Trophoblast cell (in vitro differentiated cells and primary cell): ENCODE measurements at regions not wholly inside any gene's neighbourhood (a gene's known extent, or its start where the extent isn't known, plus 50 kb on each side); places are given as distances from the start of the nearest gene placed in this dataset.
"Not testable (repeated sequence)": the region's sequence is repeated elsewhere in the genome, so short reads cannot be mapped to it uniquely, and the experiment has no call there.

Experiments used
- DNase-seq, 2 donors: peaks; one replicate each; pipeline ENCODE4 v3.0.0-alpha.2; 2016
- H2AFZ ChIP-seq: 2 replicates; pipeline ENCODE4 v1.6.1; 2013; ENCODE audit warnings: low read length, moderate library complexity, mild to moderate bottlenecking; ENCODE audit not compliant: insufficient read depth, poor library complexity
- H2AK5ac ChIP-seq: 2 replicates; pipeline ENCODE4 v1.6.1; 2013; ENCODE audit warnings: mild to moderate bottlenecking, low read length
- H2BK120ac ChIP-seq: 2 replicates; pipeline ENCODE4 v1.6.1; 2013; ENCODE audit warnings: low read length, mild to moderate bottlenecking, moderate library complexity; ENCODE audit not compliant: insufficient read depth, poor library complexity
- H2BK12ac ChIP-seq: 2 replicates; pipeline ENCODE4 v1.6.1; 2013; ENCODE audit warnings: mild to moderate bottlenecking, low read length, moderate library complexity
- H2BK5ac ChIP-seq: 2 replicates; pipeline ENCODE4 v1.6.1; 2013; ENCODE audit warnings: low read length, low read depth, moderate library complexity, mild to moderate bottlenecking; ENCODE audit not compliant: poor library complexity
- H3K14ac ChIP-seq: 2 replicates; pipeline ENCODE4 v1.6.1; 2013; ENCODE audit warnings: mild to moderate bottlenecking, low read length
- H3K18ac ChIP-seq: 2 replicates; pipeline ENCODE4 v1.6.1; 2013; ENCODE audit warnings: mild to moderate bottlenecking, low read length
- H3K23ac ChIP-seq: 2 replicates; pipeline ENCODE4 v1.6.1; 2013; ENCODE audit warnings: low read length
- H3K27ac ChIP-seq: 2 replicates; pipeline ENCODE4 v1.5.1; 2013; ENCODE audit warnings: low read depth, mild to moderate bottlenecking, inconsistent platforms, low read length, moderate library complexity
- H3K27me3 ChIP-seq: 2 replicates; pipeline ENCODE4 v1.6.1; 2013; ENCODE audit warnings: inconsistent platforms, mild to moderate bottlenecking, low read length, moderate library complexity; ENCODE audit not compliant: insufficient read depth
- H3K36me3 ChIP-seq, 2 experiments: 1 replicate in 1 of 2; 2 replicates in 1 of 2; pipeline ENCODE4 v1.6.1; 2013; ENCODE audit warnings: low read length in 2 of 2, mild to moderate bottlenecking in 2 of 2, moderate library complexity in 1 of 2; ENCODE audit not compliant: insufficient read depth in 2 of 2, control insufficient read depth in 1 of 2
- H3K4ac ChIP-seq: 2 replicates; pipeline ENCODE4 v1.6.1; 2013; ENCODE audit warnings: low read depth, mild to moderate bottlenecking, low read length, moderate library complexity
- H3K4me1 ChIP-seq, 2 experiments: 1 replicate in 1 of 2; 2 replicates in 1 of 2; pipeline ENCODE4 v1.6.1; 2013; ENCODE audit warnings: low read length in 2 of 2, mild to moderate bottlenecking in 2 of 2, moderate library complexity in 1 of 2; ENCODE audit not compliant: insufficient read depth in 2 of 2, control insufficient read depth in 1 of 2
- H3K4me2 ChIP-seq: 2 replicates; pipeline ENCODE4 v1.6.1; 2013; ENCODE audit warnings: inconsistent platforms, mild to moderate bottlenecking, low read length, moderate library complexity
- H3K4me3 ChIP-seq: 2 replicates; pipeline ENCODE4 v1.5.1; 2013; ENCODE audit warnings: mild to moderate bottlenecking, low read depth, low read length, inconsistent platforms
- H3K79me1 ChIP-seq: one replicate; pipeline ENCODE4 v1.6.1; 2013; ENCODE audit warnings: low read length
- H3K79me2 ChIP-seq: 2 replicates; pipeline ENCODE4 v1.6.1; 2013; ENCODE audit warnings: low read length, mild to moderate bottlenecking; ENCODE audit not compliant: control insufficient read depth, insufficient read depth, poor library complexity
- H3K9ac ChIP-seq: 2 replicates; pipeline ENCODE4 v1.6.1; 2013; ENCODE audit warnings: mild to moderate bottlenecking, low read length
- H3K9me3 ChIP-seq: 2 replicates; pipeline ENCODE4 v1.6.1; 2013; ENCODE audit warnings: low read depth, mild to moderate bottlenecking, control low read depth, inconsistent platforms, low read length; ENCODE audit not compliant: insufficient read depth
- H4K12ac ChIP-seq: 2 replicates; pipeline ENCODE4 v1.6.1; 2013; ENCODE audit warnings: low read depth, mild to moderate bottlenecking, low read length, moderate library complexity
- H4K8ac ChIP-seq: 2 replicates; pipeline ENCODE4 v1.6.1; 2013; ENCODE audit warnings: low read depth, mild to moderate bottlenecking, low read length, moderate library complexity
- H4K91ac ChIP-seq: one replicate; pipeline ENCODE4 v1.6.1; 2013; ENCODE audit warnings: low read depth, mild to moderate bottlenecking, low read length, moderate library complexity
- WGBS: extraction: QIAGEN DNeasy Blood & Tissue Kit; methylation state at CpG from one replicate; pipeline ENCODE4 v1.1.7; 2013; ENCODE audit warnings: missing lambda C conversion rate; ENCODE audit not compliant: insufficient read length, insufficient coverage; ENCODE audit errors: extremely low coverage; 5-methylcytosine and 5-hydroxymethylcytosine counted together

DNA sequence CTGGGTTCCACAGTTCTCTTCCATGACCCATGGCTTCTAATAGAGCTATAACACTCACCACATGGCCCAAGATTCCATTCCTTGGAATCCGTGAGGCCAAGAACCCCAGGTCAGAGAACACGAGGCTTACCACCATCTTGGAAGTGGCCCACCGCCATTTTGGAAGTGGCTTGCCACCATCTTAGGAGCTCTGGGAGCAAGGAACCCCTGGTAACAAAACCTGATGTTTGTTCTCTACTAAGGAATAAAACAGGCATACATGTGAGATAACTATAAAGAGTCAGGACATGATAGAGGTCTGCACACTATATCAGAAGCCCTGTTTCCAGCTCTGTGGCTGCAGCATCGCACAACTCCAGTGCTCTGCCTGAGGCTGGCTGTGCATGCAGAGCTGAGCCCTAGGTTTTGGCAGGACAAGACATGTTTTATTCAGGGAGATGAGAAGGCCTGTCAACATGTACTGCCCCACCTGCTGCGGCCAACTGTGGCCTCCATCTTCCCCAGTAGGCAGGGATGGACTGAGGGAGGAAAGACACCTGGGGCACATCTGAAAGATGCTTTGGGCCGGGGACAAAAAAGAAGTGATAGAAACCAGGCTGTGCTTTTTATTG, 344.9 kb downstream of the DAD1 start:
- H4K12ac ChIP-seq, result no peak overlapping the region
- H3K4me3 ChIP-seq, result no peak overlapping the region
- no peak overlapping the region for H2AFZ ChIP-seq
- H2BK5ac ChIP-seq, result no peak overlapping the region
- no peaks in the 10 kb centered on the region for H3K36me3 ChIP-seq
- H4K91ac ChIP-seq, result no peak overlapping the region
- no peak overlapping the region for H3K4me2 ChIP-seq
- no peaks in the 10 kb centered on the region for H3K79me2 ChIP-seq
- H3K79me1 ChIP-seq, result no peaks in the 10 kb centered on the region
- DNase-seq, result no peak
- no peak overlapping the region for H3K9ac ChIP-seq
- no peak overlapping the region for H2AK5ac ChIP-seq
- no peak overlapping the region for H3K23ac ChIP-seq
- H3K14ac ChIP-seq, result no peak overlapping the region
- WGBS, result no CpG with 5 or more reads among the region's 6 CpGs
- no peak overlapping the region for H3K4ac ChIP-seq
- no peak overlapping the region for H4K8ac ChIP-seq
- no peaks in the 10 kb centered on the region for H3K27me3 ChIP-seq
- no peak overlapping the region for H3K18ac ChIP-seq
- no peaks in the 10 kb centered on the region for H3K9me3 ChIP-seq
- H2BK120ac ChIP-seq, result no peak overlapping the region
- no peak overlapping the region for H2BK12ac ChIP-seq
- H3K27ac ChIP-seq, result no peak overlapping the region
- H3K4me1 ChIP-seq, result no peaks in the 10 kb centered on the region

- H3K27ac ChIP-seq, H3K27me3 ChIP-seq, H4K12ac ChIP-seq, H2BK5ac ChIP-seq, H3K18ac ChIP-seq, DNase-seq, H3K23ac ChIP-seq, H2AK5ac ChIP-seq, H3K79me2 ChIP-seq, H3K9ac ChIP-seq, H4K91ac ChIP-seq, H3K4me3 ChIP-seq, H2BK12ac ChIP-seq, H3K4me2 ChIP-seq, H3K79me1 ChIP-seq, H3K4me1 ChIP-seq, H3K36me3 ChIP-seq, H4K8ac ChIP-seq, H2BK120ac ChIP-seq, H3K9me3 ChIP-seq, H3K14ac ChIP-seq, H2AFZ ChIP-seq, H3K4ac ChIP-seq: not testable (repeated sequence)
- WGBS, result no CpG with 5 or more reads among the region's 3 CpGs
Observed at GRCh38 chr14:22238320-22238719, 350.7 kb downstream of the DAD1 start.

- Histone ChIP-seq H3K23ac (no peak overlapping the region), H3K18ac (no peak overlapping the region), H3K27me3 (peaks cover 6% of the 10 kb centered on the region), H2BK5ac (no peak overlapping the region), H3K4me2 (no peak overlapping the region), H3K14ac (no peak overlapping the region), H2AK5ac (no peak overlapping the region), H3K27ac (no peak overlapping the region), H4K8ac (no peak overlapping the region), H3K79me2 (no peaks in the 10 kb centered on the region), H2BK120ac (no peak overlapping the region), H3K36me3 (no peaks in the 10 kb centered on the region), H3K4me3 (no peak overlapping the region), H3K9me3 (peaks cover 6% of the 10 kb centered on the region), H3K79me1 (no peaks in the 10 kb centered on the region), H4K91ac (no peak overlapping the region), H4K12ac (no peak overlapping the region), H3K9ac (no peak overlapping the region), H2AFZ (no peak overlapping the region), H3K4me1 (no peaks in the 10 kb centered on the region), H3K4ac (no peak overlapping the region), H2BK12ac (no peak overlapping the region)
- DNase-seq, result no peak
Observed at GRCh38 chr14:22233377-22233776, 355.6 kb downstream of the DAD1 start.

DNA sequence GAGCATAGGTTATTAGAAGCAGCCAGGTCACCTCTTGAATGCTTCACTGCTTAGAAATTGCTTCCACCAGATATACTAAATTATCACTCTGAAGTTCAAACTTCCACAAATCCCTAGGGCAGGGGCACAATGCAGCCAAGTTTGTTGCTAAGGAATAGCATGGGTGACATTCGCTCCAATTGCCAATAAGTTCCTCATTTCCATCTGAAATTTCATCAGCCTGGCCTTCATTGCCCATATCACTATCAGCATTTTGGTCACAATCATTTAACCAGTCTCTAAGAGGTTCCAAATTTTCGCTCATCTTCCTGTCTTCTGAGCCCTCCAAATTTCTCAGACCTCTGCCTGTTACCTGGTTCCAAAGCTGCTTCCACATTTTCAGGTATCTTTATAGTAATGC, 356.1 kb downstream of the DAD1 start:
- no peak overlapping the region for H3K14ac ChIP-seq
- H2AK5ac ChIP-seq, result no peak overlapping the region
- H3K9ac ChIP-seq, result no peak overlapping the region
- H3K27ac ChIP-seq, result no peak overlapping the region
- H2AFZ ChIP-seq, result no peak overlapping the region
- no peak overlapping the region for H2BK12ac ChIP-seq
- H4K8ac ChIP-seq, result no peak overlapping the region
- WGBS, result no CpG with 5 or more reads among the region's 2 CpGs
- no peak overlapping the region for H3K18ac ChIP-seq
- H3K9me3 ChIP-seq, result peaks cover 6% of the 10 kb centered on the region
- no peaks in the 10 kb centered on the region for H3K36me3 ChIP-seq
- no peak overlapping the region for H2BK5ac ChIP-seq
- no peak overlapping the region for H3K4ac ChIP-seq
- H3K4me2 ChIP-seq, result no peak overlapping the region
- no peak overlapping the region for H4K12ac ChIP-seq
- no peaks in the 10 kb centered on the region for H3K79me2 ChIP-seq
- H3K23ac ChIP-seq, result no peak overlapping the region
- no peaks in the 10 kb centered on the region for H3K79me1 ChIP-seq
- H3K27me3 ChIP-seq, result peaks cover 6% of the 10 kb centered on the region
- no peak overlapping the region for H2BK120ac ChIP-seq
- H3K4me1 ChIP-seq, result no peaks in the 10 kb centered on the region
- no peak for DNase-seq
- no peak overlapping the region for H4K91ac ChIP-seq
- H3K4me3 ChIP-seq, result no peak overlapping the region
